ENCODE measurements at regions not wholly inside any gene's neighbourhood (a gene's known extent, or its start where the extent isn't known, plus 50 kb on each side); places are given as distances from the start of the nearest gene placed in this dataset.

GRCh38 chr17:5785867-5786509, 201.7 kb upstream of the NLRP1 start:
- Histone ChIP-seq H3K4me3 (ENCODE audit: insufficient read depth, low read length, poor library complexity, severe bottlenecking) (no peak overlapping the region), H3K4me2 (ENCODE audit: low read depth, low read length, poor library complexity, severe bottlenecking) (no peak overlapping the region)
- TF ChIP-seq, protein P1, sequence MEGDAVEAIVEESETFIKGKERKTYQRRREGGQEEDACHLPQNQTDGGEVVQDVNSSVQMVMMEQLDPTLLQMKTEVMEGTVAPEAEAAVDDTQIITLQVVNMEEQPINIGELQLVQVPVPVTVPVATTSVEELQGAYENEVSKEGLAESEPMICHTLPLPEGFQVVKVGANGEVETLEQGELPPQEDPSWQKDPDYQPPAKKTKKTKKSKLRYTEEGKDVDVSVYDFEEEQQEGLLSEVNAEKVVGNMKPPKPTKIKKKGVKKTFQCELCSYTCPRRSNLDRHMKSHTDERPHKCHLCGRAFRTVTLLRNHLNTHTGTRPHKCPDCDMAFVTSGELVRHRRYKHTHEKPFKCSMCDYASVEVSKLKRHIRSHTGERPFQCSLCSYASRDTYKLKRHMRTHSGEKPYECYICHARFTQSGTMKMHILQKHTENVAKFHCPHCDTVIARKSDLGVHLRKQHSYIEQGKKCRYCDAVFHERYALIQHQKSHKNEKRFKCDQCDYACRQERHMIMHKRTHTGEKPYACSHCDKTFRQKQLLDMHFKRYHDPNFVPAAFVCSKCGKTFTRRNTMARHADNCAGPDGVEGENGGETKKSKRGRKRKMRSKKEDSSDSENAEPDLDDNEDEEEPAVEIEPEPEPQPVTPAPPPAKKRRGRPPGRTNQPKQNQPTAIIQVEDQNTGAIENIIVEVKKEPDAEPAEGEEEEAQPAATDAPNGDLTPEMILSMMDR (IDR thresholded peaks at IDR 0.05; ENCODE audit: insufficient read depth, low read length, poor library complexity, severe bottlenecking) = no peak
- TF ChIP-seq EZH2phosphoT487 (conservative IDR thresholded peaks at IDR 0.05; ENCODE audit: low read length) = no peak

GRCh38 chr17:5786510-5786875, 202.2 kb upstream of the NLRP1 start:
- Histone ChIP-seq H3K27ac (ENCODE audit: low read depth, low read length) (no peak overlapping the region), H4K20me1 (ENCODE audit: low read depth, low read length) (no peaks in the 10 kb centered on the region)

More at GRCh38 chr17:5785867-5786509, 201.7 kb upstream of the NLRP1 start:
- no peaks in the 10 kb centered on the region for H4K20me1 ChIP-seq (ENCODE audit: low read depth, low read length)
- H3K9me3 ChIP-seq (ENCODE audit: insufficient read depth, low read length) = no peaks in the 10 kb centered on the region
- no peaks in the 10 kb centered on the region for H3K9me2 ChIP-seq (replicated peaks; ENCODE audit: insufficient read depth, low read length)
- no peaks in the 10 kb centered on the region for H3K27me3 ChIP-seq (ENCODE audit: low read length)
- no peaks in the 10 kb centered on the region for H3K79me2 ChIP-seq (ENCODE audit: insufficient read depth, low read length)
- H3K36me3 ChIP-seq (ENCODE audit: low read length) = no peaks in the 10 kb centered on the region
- no peak overlapping the region for H3K9ac ChIP-seq (ENCODE audit: low read length)
- H3K27ac ChIP-seq (ENCODE audit: low read depth, low read length) = no peak overlapping the region
- H3F3A ChIP-seq (ENCODE audit: insufficient read depth) = no peaks in the 10 kb centered on the region
- H2AFZ ChIP-seq (ENCODE audit: low read depth, low read length, severe bottlenecking) = no peak overlapping the region

DNA sequence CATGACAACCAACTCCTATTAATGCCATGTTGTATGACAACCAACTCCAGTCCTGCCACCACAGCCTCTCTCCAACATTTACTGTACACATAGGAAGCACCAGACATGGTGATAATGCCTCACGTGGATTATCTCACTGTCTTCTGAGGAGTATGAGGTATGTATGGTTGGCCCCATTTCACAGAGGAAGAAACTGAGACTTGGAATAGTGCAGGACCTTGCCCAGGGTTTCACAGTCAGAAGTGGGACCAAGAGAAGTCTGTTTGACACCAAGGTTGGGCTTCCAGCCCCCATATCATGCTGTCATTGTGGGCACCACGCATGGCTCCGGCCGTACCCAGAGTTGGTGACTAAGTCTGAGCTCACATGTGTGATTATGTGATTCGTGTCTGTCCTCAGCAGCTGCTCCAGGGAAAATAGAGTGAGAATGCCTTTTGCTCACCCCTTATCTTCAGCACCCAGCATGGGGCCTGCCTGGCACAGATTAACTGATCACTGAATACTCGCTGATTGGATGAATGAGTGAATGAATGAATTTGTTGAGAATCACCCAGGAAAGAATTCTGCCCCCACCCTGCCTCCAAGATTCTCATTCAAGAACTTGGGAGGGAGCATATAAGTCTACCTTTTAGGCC, 204.1 kb upstream of the NLRP1 start:
- Histone ChIP-seq H3K36me3 (ENCODE audit: low read length) (no peaks in the 10 kb centered on the region), H3K9me3 (ENCODE audit: insufficient read depth, low read length) (peaks cover 7% of the 10 kb centered on the region; the same call in 1 of the 2 replicates), H4K20me1 (ENCODE audit: low read depth, low read length) (no peaks in the 10 kb centered on the region), H3F3A (ENCODE audit: insufficient read depth) (no peaks in the 10 kb centered on the region), H2AFZ (ENCODE audit: low read depth, low read length, severe bottlenecking) (no peak overlapping the region), H3K9ac (ENCODE audit: low read length) (no peak overlapping the region), H3K27ac (ENCODE audit: low read depth, low read length) (no peak overlapping the region), H3K27me3 (ENCODE audit: low read length) (no peaks in the 10 kb centered on the region), H3K79me2 (ENCODE audit: insufficient read depth, low read length) (no peaks in the 10 kb centered on the region), H3K4me2 (ENCODE audit: low read depth, low read length, poor library complexity, severe bottlenecking) (no peak overlapping the region), H3K4me3 (ENCODE audit: insufficient read depth, low read length, poor library complexity, severe bottlenecking) (no peak overlapping the region), H3K9me2 (replicated peaks; ENCODE audit: insufficient read depth, low read length) (no peaks in the 10 kb centered on the region)
- TF ChIP-seq EZH2phosphoT487 (conservative IDR thresholded peaks at IDR 0.05; ENCODE audit: low read length) = no peak
- TF ChIP-seq, protein P1 (IDR thresholded peaks at IDR 0.05; ENCODE audit: insufficient read depth, low read length, poor library complexity, severe bottlenecking) = no peak

More at GRCh38 chr17:5786510-5786875, 202.2 kb upstream of the NLRP1 start:
- Histone ChIP-seq H3K9me3 (ENCODE audit: insufficient read depth, low read length) (no peaks in the 10 kb centered on the region), H2AFZ (ENCODE audit: low read depth, low read length, severe bottlenecking) (no peak overlapping the region), H3K4me2 (ENCODE audit: low read depth, low read length, poor library complexity, severe bottlenecking) (no peak overlapping the region), H3K36me3 (ENCODE audit: low read length) (no peaks in the 10 kb centered on the region), H3K4me3 (ENCODE audit: insufficient read depth, low read length, poor library complexity, severe bottlenecking) (no peak overlapping the region), H3K9ac (ENCODE audit: low read length) (no peak overlapping the region), H3K79me2 (ENCODE audit: insufficient read depth, low read length) (no peaks in the 10 kb centered on the region), H3K9me2 (replicated peaks; ENCODE audit: insufficient read depth, low read length) (no peaks in the 10 kb centered on the region), H3F3A (ENCODE audit: insufficient read depth) (no peaks in the 10 kb centered on the region), H3K27me3 (ENCODE audit: low read length) (no peaks in the 10 kb centered on the region)
- TF ChIP-seq, protein P1 (IDR thresholded peaks at IDR 0.05; ENCODE audit: insufficient read depth, low read length, poor library complexity, severe bottlenecking) = no peak
- TF ChIP-seq EZH2phosphoT487 (conservative IDR thresholded peaks at IDR 0.05; ENCODE audit: low read length) = no peak

Measured in SU-DHL-6 (cell line).